GM04504 (cell line): ENCODE measurements at regions not wholly inside any gene's neighbourhood (a gene's known extent, or its start where the extent isn't known, plus 50 kb on each side); places are given as distances from the start of the nearest gene placed in this dataset.
"Not testable (repeated sequence)": the region's sequence is repeated elsewhere in the genome, so short reads cannot be mapped to it uniquely, and the experiment has no call there.

Source experiments
- DNase-seq: peaks from one replicate; pipeline ENCODE4 v3.0.0-alpha.2; 2012; ENCODE audit warnings: low read depth

DNA sequence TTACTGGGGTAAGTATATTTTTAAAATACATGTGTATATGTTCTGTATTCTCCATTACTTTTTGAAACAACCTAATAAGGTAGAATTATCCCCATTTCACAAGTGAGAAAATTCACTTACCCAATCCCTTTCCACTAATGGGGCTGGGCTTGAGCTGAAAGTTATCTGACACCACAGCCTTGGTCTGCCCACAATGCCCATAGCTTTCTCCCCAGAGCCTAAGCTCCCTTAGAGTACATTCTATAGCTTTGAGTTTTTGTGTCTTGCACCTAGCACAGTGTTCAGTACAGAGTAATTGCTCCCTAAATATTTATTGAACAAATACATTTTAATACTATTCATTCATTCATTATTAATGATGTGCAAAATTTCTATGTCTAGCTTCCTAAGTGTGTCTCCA is 152.7 kb upstream of the RUNX1 start:
- DNase-seq: no peak

GRCh38 chr21:35201288-35201687 is 152.2 kb upstream of the RUNX1 start:
- no peak for DNase-seq

DNA sequence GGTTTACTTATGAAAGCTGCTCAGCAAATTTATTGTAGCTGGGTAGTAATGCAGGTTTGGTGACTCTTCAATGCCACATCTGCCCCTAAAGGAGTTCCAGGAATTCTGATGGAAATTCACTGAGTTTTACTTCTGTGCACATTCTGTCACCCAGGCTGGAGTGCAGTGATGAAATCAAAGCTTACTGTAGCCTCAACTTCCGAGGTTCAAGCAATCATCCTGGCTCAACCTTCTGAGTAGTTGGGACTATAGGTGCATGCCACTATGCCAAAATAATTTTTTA is 150.6 kb upstream of the RUNX1 start:
- no peak for DNase-seq

- no peak for DNase-seq
Measured at GRCh38 chr21:35198982-35199732, 150.1 kb upstream of the RUNX1 start.

GRCh38 chr21:35198565-35198964 is 149.5 kb upstream of the RUNX1 start:
- DNase-seq: no peak

GRCh38 chr21:35197992-35198431 is 148.9 kb upstream of the RUNX1 start:
- DNase-seq: peak; percentile 77

DNA sequence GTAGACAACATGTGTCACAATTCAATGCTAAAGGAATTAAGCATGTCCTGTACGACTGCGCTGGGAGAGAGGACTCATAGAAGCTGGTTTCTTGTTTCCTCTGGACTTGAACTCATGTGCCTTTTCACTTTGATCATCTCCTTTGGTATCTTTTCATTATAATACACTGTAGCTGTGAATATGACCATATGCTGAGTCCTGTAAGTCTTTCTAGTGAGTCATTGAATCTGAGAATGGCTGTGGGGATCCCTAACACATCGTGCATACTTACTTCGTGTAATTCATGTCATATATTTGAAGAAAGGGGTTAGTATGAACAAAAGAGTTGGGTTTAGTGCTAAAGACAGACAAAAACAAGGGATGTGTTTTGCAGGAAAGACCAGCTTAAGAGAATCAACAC is 148.1 kb upstream of the RUNX1 start:
- DNase-seq: no peak

GRCh38 chr21:35196128-35196527 is 147.0 kb upstream of the RUNX1 start:
- DNase-seq: no peak

DNA sequence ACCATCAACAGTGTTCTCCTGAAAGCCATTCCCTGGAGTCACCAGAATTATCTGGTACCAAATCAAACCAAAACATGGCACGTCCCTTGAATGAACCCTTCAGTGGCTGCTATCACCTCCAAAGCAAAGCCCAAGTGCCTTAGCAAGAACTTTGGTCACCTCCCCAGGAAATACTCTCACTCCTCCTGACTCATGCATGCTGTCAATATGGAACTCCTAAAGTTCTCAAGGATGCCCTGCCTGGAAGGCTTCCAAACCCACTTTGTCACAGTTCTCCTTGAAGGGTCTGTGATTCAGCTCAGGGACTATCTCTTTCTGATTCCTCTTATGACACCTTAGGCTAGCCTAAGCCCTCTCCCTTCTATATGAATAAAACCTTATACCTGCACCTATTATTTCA is 146.1 kb upstream of the RUNX1 start:
- DNase-seq: no peak

- DNase-seq: no peak
Measured at GRCh38 chr21:35191754-35192153, 142.7 kb upstream of the RUNX1 start.

GRCh38 chr21:35191128-35191527 is 142.0 kb upstream of the RUNX1 start:
- no peak for DNase-seq

- DNase-seq: no peak
Measured at GRCh38 chr21:35190201-35190701, 141.1 kb upstream of the RUNX1 start.

GRCh38 chr21:35189077-35189863 is 140.2 kb upstream of the RUNX1 start:
- no peak for DNase-seq

GRCh38 chr21:35183389-35183788 is 134.3 kb upstream of the RUNX1 start:
- not testable (repeated sequence) for DNase-seq

GRCh38 chr21:35179990-35180540 is 131.0 kb upstream of the RUNX1 start:
- peak; percentile 36 for DNase-seq

GRCh38 chr21:35178827-35179226 is 129.7 kb upstream of the RUNX1 start:
- DNase-seq: no peak

DNA sequence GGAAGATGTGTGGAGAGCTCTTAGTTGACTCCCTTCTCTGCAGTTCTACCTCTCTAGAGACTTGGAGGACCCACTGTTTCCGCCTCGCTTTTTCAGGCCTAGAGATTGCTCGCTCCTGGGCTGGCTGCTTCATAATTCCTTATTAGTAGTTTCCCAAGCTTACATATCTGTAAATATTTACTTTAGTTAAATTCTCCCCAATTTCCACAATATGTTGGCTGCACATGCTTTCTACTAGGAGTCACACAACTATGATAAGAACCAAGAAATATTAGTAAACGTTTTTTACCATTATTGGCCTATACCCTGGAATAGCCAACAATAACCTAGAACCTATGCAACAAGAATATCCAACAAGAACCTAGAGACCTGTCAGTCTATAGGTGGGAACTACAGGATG is 129.0 kb upstream of the RUNX1 start:
- DNase-seq: no peak

GRCh38 chr21:35172231-35172630 is 123.1 kb upstream of the RUNX1 start:
- no peak for DNase-seq

GRCh38 chr21:35171385-35171784 is 122.3 kb upstream of the RUNX1 start:
- no peak for DNase-seq

DNA sequence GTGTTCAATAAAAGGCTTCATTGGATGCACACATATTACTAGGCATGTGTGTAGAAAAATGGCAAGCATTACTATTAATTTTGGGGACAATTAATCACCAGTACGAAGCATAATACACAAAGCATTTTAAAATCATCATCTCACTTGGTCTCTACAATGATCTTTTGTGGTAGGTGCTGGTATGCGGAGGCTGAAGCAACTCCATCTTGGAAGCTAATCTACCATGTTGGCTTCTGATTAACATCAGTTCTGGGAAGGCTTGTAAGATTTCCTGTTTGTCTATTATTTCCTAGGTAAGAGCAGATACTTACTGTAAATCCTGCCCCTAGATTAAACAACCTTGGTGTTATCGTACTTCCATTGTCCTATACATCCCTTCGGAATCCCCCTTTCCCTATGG is 121.7 kb upstream of the RUNX1 start:
- DNase-seq: no peak

- DNase-seq: no peak
Measured at GRCh38 chr21:35170244-35170643, 121.1 kb upstream of the RUNX1 start.

- no peak for DNase-seq
Measured at GRCh38 chr21:35169574-35169973, 120.5 kb upstream of the RUNX1 start.

DNA sequence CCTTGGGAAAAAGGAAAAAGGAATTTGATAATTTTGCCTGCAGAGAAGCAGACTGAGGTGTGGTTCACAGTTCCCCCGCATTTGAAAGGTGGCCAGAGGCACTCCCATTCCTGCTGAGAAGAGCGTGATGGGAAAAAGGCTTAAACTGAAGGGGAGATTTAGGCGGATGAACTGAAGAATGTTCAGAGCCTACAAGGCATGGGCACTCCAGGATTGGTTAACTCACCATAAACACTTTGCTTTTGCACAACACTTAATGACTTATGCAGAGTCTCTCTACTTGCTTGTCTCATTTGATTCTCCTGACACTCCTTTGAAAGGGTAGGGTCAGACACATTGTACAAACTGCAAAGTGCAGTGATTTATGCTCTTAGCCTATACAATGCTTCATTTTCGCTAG is 119.6 kb upstream of the RUNX1 start:
- no peak for DNase-seq
